GM12892 (cell line): ENCODE measurements at regions not wholly inside any gene's neighbourhood (a gene's known extent, or its start where the extent isn't known, plus 50 kb on each side); places are given as distances from the start of the nearest gene placed in this dataset.

Source experiments
- DNase-seq: peaks from one replicate; pipeline ENCODE4 v3.0.0; 2011; ENCODE audit not compliant: insufficient read length
- FAIRE-seq: peaks from 2 replicates; lab custom pipeline; 2011; peaks lifted over from hg19 to GRCh38; lab: Jason Lieb, UNC
- POLR2A ChIP-seq: IDR thresholded peaks from 2 replicates; pipeline ENCODE4 v1.6.1; 2011; ENCODE audit warnings: low read depth, low read length, control low read depth
- POLR2AphosphoS5 ChIP-seq: IDR thresholded peaks from 2 replicates; pipeline ENCODE4 v1.6.1; 2011; ENCODE audit warnings: low read depth, low read length, control low read depth
- TAF1 ChIP-seq: IDR thresholded peaks from 2 replicates; pipeline ENCODE4 v1.6.1; 2011; ENCODE audit warnings: low read depth, mild to moderate bottlenecking, control low read depth, low read length, borderline replicate concordance

GRCh38 chr14:99075061-99075460 is 196.9 kb downstream of the BCL11B start:
- DNase-seq (no peak), FAIRE-seq (no peak)
- TF ChIP-seq TAF1: no peak
- TF ChIP-seq POLR2AphosphoS5: no peak
- TF ChIP-seq POLR2A: no peak

- TF ChIP-seq TAF1: no peak
- FAIRE-seq (no peak), DNase-seq (no peak)
These were observed 196.1 kb downstream of the BCL11B start for GRCh38 chr14:99075771-99076375.

- TF ChIP-seq POLR2A (no peak), POLR2AphosphoS5 (no peak), TAF1 (no peak)
- no peak for DNase-seq
- no peak for FAIRE-seq
These were observed 194.7 kb downstream of the BCL11B start for GRCh38 chr14:99077076-99077843.

GRCh38 chr14:99077844-99078236 is 194.2 kb downstream of the BCL11B start:
- TF ChIP-seq POLR2A: no peak
- no peak for DNase-seq
- no peak for FAIRE-seq

GRCh38 chr14:99078426-99078825 is 193.6 kb downstream of the BCL11B start:
- FAIRE-seq: no peak
- no peak for TF ChIP-seq POLR2AphosphoS5
- no peak for TF ChIP-seq POLR2A
- TF ChIP-seq TAF1: no peak
- no peak for DNase-seq

GRCh38 chr14:99079061-99079727 is 192.8 kb downstream of the BCL11B start:
- FAIRE-seq (no peak), DNase-seq (no peak)
- no peak for TF ChIP-seq POLR2A
- TF ChIP-seq POLR2AphosphoS5: no peak
- no peak for TF ChIP-seq TAF1

GRCh38 chr14:99080306-99080705 is 191.7 kb downstream of the BCL11B start:
- FAIRE-seq: no peak
- TF ChIP-seq TAF1 (no peak), POLR2A (no peak), POLR2AphosphoS5 (no peak)
- no peak for DNase-seq

GRCh38 chr14:99081156-99081765 is 190.7 kb downstream of the BCL11B start:
- FAIRE-seq (no peak), DNase-seq (no peak)
- TF ChIP-seq POLR2AphosphoS5 (no peak), POLR2A (no peak), TAF1 (no peak)

- no peak for DNase-seq
- no peak for TF ChIP-seq POLR2AphosphoS5
- TF ChIP-seq TAF1: no peak
- TF ChIP-seq POLR2A: no peak
- FAIRE-seq: no peak
These were observed 190.1 kb downstream of the BCL11B start for GRCh38 chr14:99081880-99082279.

GRCh38 chr14:99093532-99094517 is 178.2 kb downstream of the BCL11B start:
- no peak for TF ChIP-seq TAF1
- TF ChIP-seq POLR2A: no peak
- no peak for TF ChIP-seq POLR2AphosphoS5
- DNase-seq (no peak), FAIRE-seq (no peak)

GRCh38 chr14:99094901-99095300 is 177.1 kb downstream of the BCL11B start:
- no peak for DNase-seq
- TF ChIP-seq POLR2A: no peak
- no peak for TF ChIP-seq POLR2AphosphoS5
- no peak for TF ChIP-seq TAF1
- FAIRE-seq: no peak

- no peak for DNase-seq
- TF ChIP-seq TAF1 (no peak), POLR2AphosphoS5 (no peak), POLR2A (no peak)
- FAIRE-seq: no peak
These were observed 176.6 kb downstream of the BCL11B start for GRCh38 chr14:99095369-99095768.
